Left ventricle myocardium inferior (tissue), 1 donor: ENCODE measurements at regions not wholly inside any gene's neighbourhood (a gene's known extent, or its start where the extent isn't known, plus 50 kb on each side); places are given as distances from the start of the nearest gene placed in this dataset.

Experiments
- DNase-seq: peaks from one replicate; pipeline ENCODE4 v3.0.0-alpha.2; 2020
- H3K27ac ChIP-seq: fragments of 200-600 bp; replicated peaks from 2 replicates; pipeline ENCODE4 v1.8.0; 2021
- H3K27me3 ChIP-seq: fragments of 200-600 bp; 2 replicates; pipeline ENCODE4 v1.8.0; 2021; ENCODE audit warnings: low read depth
- H3K36me3 ChIP-seq: fragments of 200-600 bp; 2 replicates; pipeline ENCODE4 v1.8.0; 2021
- H3K4me1 ChIP-seq: fragments of 200-600 bp; 2 replicates; pipeline ENCODE4 v1.8.0; 2021
- H3K4me3 ChIP-seq: fragments of 200-600 bp; 2 replicates; pipeline ENCODE4 v1.8.0; 2021; ENCODE audit warnings: mild to moderate bottlenecking, moderate library complexity
- H3K9me3 ChIP-seq: fragments of 200-600 bp; replicated peaks from 2 replicates; pipeline ENCODE4 v1.8.0; 2021
- CTCF ChIP-seq: fragments of 200-600 bp; IDR thresholded peaks from 2 replicates; pipeline ENCODE4 v1.8.0; 2021; ENCODE audit warnings: antibody characterized with exemption, mild to moderate bottlenecking, borderline replicate concordance
- intact Hi-C: fragments of 100-400 bp; cut with micrococcal nuclease; formaldehyde crosslinking; loops from one replicate; pipeline ENCODE4 v1.11.0; 2022
- donor health status: DM: no; HTN: yes; CAD: no; lungs with severe emphysema.

GRCh38 chr12:100715976-100716944 is 78.3 kb upstream of the ANO4 start:
- Histone ChIP-seq H3K36me3 (no peaks in the 10 kb centered on the region), H3K9me3 (no peaks in the 10 kb centered on the region), H3K27ac (no peak overlapping the region), H3K4me3 (peak overlapping the region; percentile 55), H3K27me3 (peaks cover 80% of the 10 kb centered on the region), H3K4me1 (peaks cover 8% of the 10 kb centered on the region)
- TF ChIP-seq CTCF, result no peak
- DNase-seq, result no peak
- intact Hi-C loops, result no loop called here

GRCh38 chr12:100716945-100717732 is 77.4 kb upstream of the ANO4 start:
- Histone ChIP-seq H3K4me3 (peak overlapping the region; percentile 55), H3K27ac (no peak overlapping the region), H3K27me3 (peaks cover 89% of the 10 kb centered on the region), H3K36me3 (no peaks in the 10 kb centered on the region), H3K4me1 (peaks cover 8% of the 10 kb centered on the region), H3K9me3 (no peaks in the 10 kb centered on the region)
- intact Hi-C loops, result no loop called here
- no peak for TF ChIP-seq CTCF
- DNase-seq, result no peak

GRCh38 chr12:100717733-100718067 is 76.9 kb upstream of the ANO4 start:
- Histone ChIP-seq H3K36me3 (no peaks in the 10 kb centered on the region), H3K27ac (no peak overlapping the region), H3K27me3 (peaks cover 94% of the 10 kb centered on the region), H3K4me1 (peaks cover 8% of the 10 kb centered on the region), H3K4me3 (peak overlapping the region; percentile 55), H3K9me3 (no peaks in the 10 kb centered on the region)
- DNase-seq, result no peak
- TF ChIP-seq CTCF, result no peak
- intact Hi-C loops, result no loop called here

GRCh38 chr12:100718187-100718586 is 76.4 kb upstream of the ANO4 start:
- H3K9me3 ChIP-seq, result no peaks in the 10 kb centered on the region
- no peak overlapping the region for H3K27ac ChIP-seq
- no peak overlapping the region for H3K4me3 ChIP-seq
- H3K36me3 ChIP-seq, result no peaks in the 10 kb centered on the region
- no peak for DNase-seq
- intact Hi-C loops, result no loop called here
- peaks cover 8% of the 10 kb centered on the region for H3K4me1 ChIP-seq
- H3K27me3 ChIP-seq, result peaks cover 98% of the 10 kb centered on the region
- TF ChIP-seq CTCF, result no peak

GRCh38 chr12:100720016-100720654 is 74.4 kb upstream of the ANO4 start:
- no peak for DNase-seq
- H3K4me1 ChIP-seq, result peaks cover 8% of the 10 kb centered on the region
- H3K36me3 ChIP-seq, result no peaks in the 10 kb centered on the region
- H3K27me3 ChIP-seq, result peaks cover 84% of the 10 kb centered on the region
- no peak overlapping the region for H3K27ac ChIP-seq
- no peaks in the 10 kb centered on the region for H3K9me3 ChIP-seq
- no peak overlapping the region for H3K4me3 ChIP-seq
- no peak for TF ChIP-seq CTCF
- intact Hi-C loops, result no loop called here
